IMR-90 (cell line): ENCODE measurements at regions not wholly inside any gene's neighbourhood (a gene's known extent, or its start where the extent isn't known, plus 50 kb on each side); places are given as distances from the start of the nearest gene placed in this dataset.

Experiments used
- ATAC-seq: fragments of 200-7000 bp; cut with Tn5 transposase; 2 replicates; pipeline ENCODE4 v1.9.1; 2020; ENCODE audit warnings: low read depth, mild to moderate bottlenecking, moderate library complexity
- BruUV-seq: library from RNA; stranded (reverse); fragments of 400-500 nt; replicated peaks from 2 replicates; lab custom pipeline; 2021; lab: Mats Ljungman, UMichigan
- CTCF ChIA-PET: fragments of 300-600 bp; formaldehyde crosslinking; extraction: SDS; loops from one replicate; lab custom pipeline; 2021; ENCODE audit warnings: antibody characterized with exemption; lab: Yijun Ruan, JAX
- POLR2A ChIA-PET: fragments of 300-600 bp; sonication (Branson Sonifier 250); formaldehyde crosslinking; loops from one replicate; lab custom pipeline; 2022; ENCODE audit warnings: antibody characterized with exemption; ENCODE audit not compliant: unreplicated experiment; lab: Charles Lee
- DNase-seq: peaks from one replicate; pipeline ENCODE4 v3.0.0; 2013
- H2AFZ ChIP-seq: replicated peaks from 2 replicates; pipeline ENCODE3; 2013; ENCODE audit warnings: low read length, mild to moderate bottlenecking; ENCODE audit not compliant: poor library complexity
- H2AK5ac ChIP-seq: 2 replicates; pipeline ENCODE4 v1.6.1; 2013; ENCODE audit warnings: low read depth, low read length, inconsistent platforms
- H2AK9ac ChIP-seq: replicated peaks from 2 replicates; pipeline ENCODE3; 2013; ENCODE audit warnings: mild to moderate bottlenecking, low read depth, low read length, moderate library complexity; ENCODE audit not compliant: poor library complexity
- H2BK120ac ChIP-seq: 2 replicates; pipeline ENCODE4 v1.6.1; 2013; ENCODE audit warnings: low read depth, low read length, inconsistent platforms
- H2BK15ac ChIP-seq: 3 replicates; pipeline ENCODE4 v1.6.1; 2013; ENCODE audit warnings: low read depth, low read length, inconsistent platforms
- H2BK20ac ChIP-seq: 2 replicates; pipeline ENCODE4 v1.6.1; 2013; ENCODE audit warnings: low read depth, mild to moderate bottlenecking, inconsistent platforms, low read length, moderate library complexity
- H2BK5ac ChIP-seq: 2 replicates; pipeline ENCODE4 v1.6.1; 2013; ENCODE audit warnings: mild to moderate bottlenecking, low read depth, low read length, inconsistent platforms; ENCODE audit not compliant: poor library complexity, severe bottlenecking
- H3K14ac ChIP-seq: replicated peaks from 2 replicates; pipeline ENCODE4 v1.6.1; 2013; ENCODE audit warnings: low read depth, low read length, inconsistent platforms
- H3K18ac ChIP-seq: 2 replicates; pipeline ENCODE4 v1.6.1; 2013; ENCODE audit warnings: low read depth, low read length, control low read depth
- H3K23ac ChIP-seq: 2 replicates; pipeline ENCODE4 v1.6.1; 2013; ENCODE audit warnings: low read depth, low read length, inconsistent platforms
- H3K27ac ChIP-seq: 2 replicates; pipeline ENCODE4 v1.5.1; 2013; ENCODE audit warnings: mild to moderate bottlenecking, control low read depth, low read length; ENCODE audit not compliant: insufficient read depth
- H3K27me3 ChIP-seq: 2 replicates; pipeline ENCODE4 v1.6.1; 2013; ENCODE audit warnings: low read length; ENCODE audit not compliant: control insufficient read depth, insufficient read depth
- H3K36me3 ChIP-seq: 2 replicates; pipeline ENCODE4 v1.6.1; 2013; ENCODE audit warnings: low read length, mixed read lengths; ENCODE audit not compliant: control insufficient read depth, insufficient read depth
- H3K4ac ChIP-seq: 2 replicates; pipeline ENCODE4 v1.6.1; 2013; ENCODE audit warnings: low read depth, low read length, inconsistent platforms
- H3K4me1 ChIP-seq: 2 replicates; pipeline ENCODE4 v1.6.1; 2013; ENCODE audit warnings: low read length, mixed read lengths; ENCODE audit not compliant: control insufficient read depth, insufficient read depth
- H3K4me2 ChIP-seq: 2 replicates; pipeline ENCODE4 v1.6.1; 2013; ENCODE audit warnings: low read depth, mild to moderate bottlenecking, control low read depth, low read length, moderate library complexity
- H3K4me3 ChIP-seq: 2 replicates; pipeline ENCODE4 v1.5.1; 2013; ENCODE audit warnings: low read depth, mild to moderate bottlenecking, control low read depth, low read length, moderate library complexity; ENCODE audit not compliant: insufficient read depth
- H3K56ac ChIP-seq: 2 replicates; pipeline ENCODE4 v1.6.1; 2013; ENCODE audit warnings: low read length, inconsistent platforms; ENCODE audit not compliant: insufficient read depth; ENCODE audit errors: extremely low read depth
- H3K79me1 ChIP-seq, 2 experiments: 2 replicates each; pipeline ENCODE4 v1.6.1; 2013; ENCODE audit warnings: low read length in 2 of 2, inconsistent platforms in 1 of 2, low read depth in 1 of 2
- H3K9ac ChIP-seq: 2 replicates; pipeline ENCODE4 v1.6.1; 2013; ENCODE audit warnings: low read depth, low read length, control low read depth
- H3K9me1 ChIP-seq: 2 replicates; pipeline ENCODE4 v1.6.1; 2013; ENCODE audit warnings: low read length, inconsistent platforms; ENCODE audit not compliant: insufficient read depth
- H3K9me3 ChIP-seq: 2 replicates; pipeline ENCODE4 v1.6.1; 2013; ENCODE audit warnings: low read length; ENCODE audit not compliant: control insufficient read depth, insufficient read depth
- H4K20me1 ChIP-seq: 2 replicates; pipeline ENCODE4 v1.6.1; 2013; ENCODE audit warnings: low read length, inconsistent platforms; ENCODE audit not compliant: insufficient read depth
- H4K5ac ChIP-seq: 2 replicates; pipeline ENCODE4 v1.6.1; 2013; ENCODE audit warnings: mild to moderate bottlenecking, low read depth, low read length, control low read depth
- H4K8ac ChIP-seq, 2 experiments: 2 replicates each; pipeline ENCODE4 v1.6.1; 2013; ENCODE audit warnings: low read depth in 2 of 2, low read length in 2 of 2, control low read depth in 1 of 2, inconsistent platforms in 1 of 2
- H4K91ac ChIP-seq: 2 replicates; pipeline ENCODE4 v1.6.1; 2013; ENCODE audit warnings: low read depth, low read length, inconsistent platforms; ENCODE audit not compliant: insufficient read depth
- ELK1 ChIP-seq: fragments of 150-350 bp; IDR thresholded peaks from 2 replicates; pipeline ENCODE4 v1.6.1; 2016; ENCODE audit warnings: low read depth, mild to moderate bottlenecking, low read length, moderate library complexity, borderline replicate concordance
- FOS ChIP-seq: fragments of 150-350 bp; IDR thresholded peaks from 2 replicates; pipeline ENCODE4 v1.6.1; 2016; ENCODE audit warnings: low read depth, low read length
- MAZ ChIP-seq: IDR thresholded peaks from 2 replicates; pipeline ENCODE4 v1.6.1; 2012; ENCODE audit warnings: low read depth, mild to moderate bottlenecking, low read length, improper control_type of control experiment, moderate library complexity, borderline replicate concordance
- MXI1 ChIP-seq: IDR thresholded peaks from 2 replicates; pipeline ENCODE4 v1.6.1; 2012; ENCODE audit warnings: low read depth, mild to moderate bottlenecking, low read length, moderate library complexity, borderline replicate concordance
- RFX5 ChIP-seq: IDR thresholded peaks from 2 replicates; pipeline ENCODE4 v1.8.0; 2012; ENCODE audit warnings: low read depth, mild to moderate bottlenecking, low read length, moderate library complexity
- WGBS, 2 experiments: methylation state at CpG; one replicate each; pipeline versions ENCODE4 v1.1.5 to v1.1.7; 2013; ENCODE audit warnings: missing lambda C conversion rate in 2 of 2; ENCODE audit not compliant: insufficient read length in 1 of 2; ENCODE audit errors: extremely low coverage in 2 of 2; 5-methylcytosine and 5-hydroxymethylcytosine counted together
- dilution Hi-C: fragments of 300-500 bp; cut with HindIII; formaldehyde crosslinking; loops from one replicate; pipeline ENCODE4 v1.14.3; 2018; ENCODE audit warnings: low sequenced_read_pairs; ENCODE audit not compliant: unreplicated experiment
- in situ Hi-C: fragments of 300-500 bp; cut with MboI; formaldehyde crosslinking; loops from 3 replicates; pipeline ENCODE4 v1.14.3; 2019; ENCODE audit warnings: low sequenced_read_pairs, inconsistent platforms, mixed read lengths
- intact Hi-C: fragments of 100-400 bp; cut with micrococcal nuclease; formaldehyde crosslinking; loops from 2 replicates; pipeline ENCODE4 v1.10.0; 2022

- Histone ChIP-seq H3K79me1 (no peaks in the 10 kb centered on the region), H3K18ac (no peak overlapping the region), H3K4me3 (no peak overlapping the region), H2BK20ac (no peak overlapping the region), H3K27ac (no peak overlapping the region), H3K4me1 (no peaks in the 10 kb centered on the region), H4K91ac (no peak overlapping the region), H2BK5ac (no peak overlapping the region), H2BK15ac (no peak overlapping the region), H3K56ac (no peak overlapping the region), H3K4me2 (no peak overlapping the region), H4K5ac (no peak overlapping the region), H4K8ac (no peak overlapping the region), H3K27me3 (no peaks in the 10 kb centered on the region; the same call in 1 of the 2 replicates), H2BK120ac (no peak overlapping the region), H4K20me1 (no peaks in the 10 kb centered on the region), H2AK9ac (no peak overlapping the region), H3K9me1 (no peaks in the 10 kb centered on the region), H3K23ac (no peak overlapping the region), H3K4ac (no peak overlapping the region), H2AFZ (no peak overlapping the region), H3K14ac (no peak overlapping the region), H3K9me3 (no peaks in the 10 kb centered on the region), H3K9ac (no peak overlapping the region), H3K36me3 (no peaks in the 10 kb centered on the region), H2AK5ac (no peak overlapping the region)
- ChIA-PET CTCF (no interaction called here), POLR2A (no interaction called here)
- in situ Hi-C loops (no loop called here), dilution Hi-C loops (no loop called here), intact Hi-C loops (no loop called here)
- no CpG with 5 or more reads among the region's 3 CpGs for WGBS, 2 experiments
- BruUV-seq: no TSS peak
- no peak for DNase-seq
- TF ChIP-seq RFX5 (no peak), FOS (no peak), ELK1 (no peak), MXI1 (no peak), MAZ (no peak)
- no peak for ATAC-seq
Observed at GRCh38 chr20:39092733-39093410, 130.7 kb downstream of the DHX35 start.
